ENCODE measurements at regions not wholly inside any gene's neighbourhood (a gene's known extent, or its start where the extent isn't known, plus 50 kb on each side); places are given as distances from the start of the nearest gene placed in this dataset.
"Not testable (repeated sequence)": the region's sequence is repeated elsewhere in the genome, so short reads cannot be mapped to it uniquely, and the experiment has no call there.

DNA sequence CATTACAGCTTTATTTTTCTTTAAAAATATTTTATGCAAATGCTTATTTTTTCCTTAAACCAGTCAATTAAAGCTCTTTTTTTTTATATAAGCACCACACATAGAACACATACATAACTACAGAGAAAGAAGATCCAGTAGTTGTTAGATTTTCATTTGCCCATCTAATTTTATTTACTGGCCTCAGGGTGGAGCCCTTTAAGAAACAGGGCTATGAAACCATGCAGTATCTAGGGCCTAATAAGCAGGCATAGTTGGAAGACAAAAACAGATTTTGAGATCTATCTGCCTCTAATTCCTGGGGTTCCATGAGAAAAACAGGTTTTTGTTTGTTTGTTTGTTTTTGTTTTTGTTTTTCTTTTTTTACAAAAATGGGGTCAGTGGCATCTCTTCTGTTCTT is 120.6 kb downstream of the BCHE start:
- DNase-seq (ENCODE audit: low read depth, low spot score): no peak

DNA sequence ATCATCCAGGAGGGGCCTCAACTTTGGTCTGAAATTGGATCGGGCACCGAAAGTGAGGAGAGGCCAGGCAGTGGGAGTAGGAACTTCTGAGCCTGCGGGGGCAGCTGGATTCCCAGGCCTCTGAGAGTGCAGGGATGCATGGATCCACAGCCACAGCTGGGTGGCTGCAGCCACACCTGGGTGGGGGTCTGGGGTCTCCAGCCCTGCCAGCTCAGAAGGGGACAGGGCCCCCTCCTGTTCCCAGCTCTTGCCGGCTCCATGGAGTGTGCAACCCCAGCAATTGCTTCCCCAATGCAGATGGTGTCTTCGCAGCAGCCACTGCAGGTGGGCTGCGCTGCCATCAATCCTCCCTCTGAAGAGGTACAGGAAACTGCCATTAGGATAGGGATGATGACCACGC is 123.7 kb downstream of the BCHE start:
- DNase-seq (ENCODE audit: low read depth, low spot score): no peak

DNA sequence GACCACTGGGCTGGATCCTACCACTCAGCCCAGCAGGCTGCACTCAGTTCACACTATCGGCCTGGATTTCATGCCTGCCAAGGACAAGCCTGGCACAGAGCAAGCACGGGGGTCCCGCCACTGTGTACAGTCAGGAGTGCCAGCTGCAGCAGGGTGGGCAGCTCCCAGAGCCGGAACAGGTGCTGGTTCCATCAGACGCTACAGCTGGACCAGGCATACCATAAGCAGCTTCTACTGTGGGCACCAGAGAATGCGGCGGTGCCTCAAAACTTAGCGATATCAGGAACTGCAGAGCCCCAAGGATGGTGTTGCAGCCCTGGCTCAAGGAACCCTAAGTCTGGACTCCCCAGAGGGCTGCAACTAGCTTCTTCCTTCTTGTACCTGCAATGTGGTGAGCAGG is 124.8 kb downstream of the BCHE start:
- no peak for DNase-seq (ENCODE audit: low read depth, low spot score)

DNA sequence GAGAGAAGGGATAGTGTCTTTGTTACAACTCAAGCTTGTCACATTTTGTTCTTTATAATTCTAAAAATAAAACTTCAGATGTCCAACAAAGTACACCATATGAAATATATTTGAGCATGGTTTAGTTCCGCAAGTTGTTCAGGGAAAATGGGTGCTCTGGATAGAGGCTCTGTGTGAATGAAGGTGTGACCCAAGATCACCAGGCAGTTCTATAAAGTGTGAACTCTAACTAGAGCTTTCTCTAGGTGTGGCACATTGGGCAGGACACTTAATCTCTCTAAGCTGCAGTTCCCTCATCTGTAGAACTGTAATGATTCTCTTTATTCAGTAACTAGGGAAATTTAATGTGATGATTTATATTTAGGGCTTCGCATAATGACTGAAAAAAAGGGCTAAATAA is 139.3 kb downstream of the BCHE start:
- no peak for DNase-seq (ENCODE audit: low read depth, low spot score)

DNA sequence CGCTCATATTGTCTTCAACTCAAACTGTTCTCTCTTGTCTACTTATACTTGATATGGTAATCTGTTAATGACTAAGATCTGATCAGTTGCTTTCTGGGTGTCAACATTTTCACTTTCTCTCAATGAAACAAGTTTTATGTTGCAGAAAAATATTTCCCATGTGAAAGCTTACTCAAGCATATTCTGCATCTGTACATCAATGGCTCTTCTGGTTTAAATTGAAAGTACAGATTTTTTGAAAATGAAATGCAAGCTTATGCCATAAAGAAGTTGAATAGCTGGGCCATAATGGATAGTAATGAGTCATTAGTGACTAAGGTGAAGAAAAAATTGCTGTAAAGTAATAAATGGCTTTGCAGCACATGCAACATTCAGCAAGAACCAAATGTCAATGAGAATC is 140.7 kb downstream of the BCHE start:
- no peak for DNase-seq (ENCODE audit: low read depth, low spot score)

DNA sequence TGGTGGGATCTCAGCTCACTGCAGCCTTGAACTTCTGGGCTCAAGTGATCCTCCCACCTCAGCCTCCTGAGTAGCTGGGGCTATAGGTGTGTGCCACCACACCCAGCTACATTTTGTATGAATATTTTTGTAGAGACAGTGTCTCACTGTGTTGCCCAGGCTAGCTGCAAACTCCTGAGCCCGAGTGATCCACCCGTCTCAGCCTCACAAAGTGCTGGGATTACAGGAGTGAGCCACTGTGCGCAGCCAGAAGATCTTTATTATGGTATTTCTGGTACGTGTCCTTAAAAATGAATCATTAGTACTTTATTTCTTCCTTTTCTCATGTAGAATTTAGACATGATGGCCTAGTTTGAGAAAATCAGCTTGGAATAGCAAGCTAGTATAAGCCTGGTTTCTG is 153.3 kb downstream of the BCHE start:
- DNase-seq (ENCODE audit: low read depth, low spot score): no peak

DNA sequence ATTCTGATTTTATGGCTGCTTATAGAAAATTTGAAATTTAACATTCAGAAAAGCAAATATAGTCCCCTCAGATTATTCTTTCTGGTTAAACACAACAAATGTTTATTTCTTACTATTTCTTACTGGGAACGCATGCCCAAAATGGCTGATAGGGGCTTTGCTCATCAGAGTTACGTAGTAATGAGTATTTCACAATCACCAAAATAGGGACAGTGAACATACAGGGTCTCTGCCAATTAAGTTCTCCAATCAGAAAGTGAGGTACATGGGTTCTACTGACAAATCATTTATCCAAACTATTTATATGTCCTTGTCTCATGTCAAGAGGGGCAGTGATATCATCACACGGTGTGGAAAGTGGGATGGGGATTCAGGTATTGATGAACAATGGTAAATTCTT is 154.5 kb downstream of the BCHE start:
- DNase-seq (ENCODE audit: low read depth, low spot score): no peak

DNA sequence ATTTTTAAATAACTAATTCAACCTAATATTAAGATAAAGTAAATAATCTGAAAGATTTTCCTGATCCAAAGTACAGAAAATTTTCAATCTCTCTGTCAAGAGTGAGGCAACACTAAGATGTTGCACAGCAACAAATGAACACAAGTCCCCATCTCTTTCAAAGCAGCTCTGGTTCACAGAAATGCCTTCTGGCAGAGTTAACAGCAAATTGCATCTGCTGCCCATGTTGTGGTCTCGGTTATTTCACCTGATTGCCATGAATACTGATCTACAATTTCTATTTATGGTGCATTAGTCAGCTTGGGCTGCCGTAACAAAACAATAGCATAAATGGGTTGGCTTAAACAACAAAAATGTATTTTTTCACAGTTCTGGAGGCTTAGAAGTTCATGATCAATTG is 167.3 kb downstream of the BCHE start:
- DNase-seq (ENCODE audit: low read depth, low spot score): no peak

DNA sequence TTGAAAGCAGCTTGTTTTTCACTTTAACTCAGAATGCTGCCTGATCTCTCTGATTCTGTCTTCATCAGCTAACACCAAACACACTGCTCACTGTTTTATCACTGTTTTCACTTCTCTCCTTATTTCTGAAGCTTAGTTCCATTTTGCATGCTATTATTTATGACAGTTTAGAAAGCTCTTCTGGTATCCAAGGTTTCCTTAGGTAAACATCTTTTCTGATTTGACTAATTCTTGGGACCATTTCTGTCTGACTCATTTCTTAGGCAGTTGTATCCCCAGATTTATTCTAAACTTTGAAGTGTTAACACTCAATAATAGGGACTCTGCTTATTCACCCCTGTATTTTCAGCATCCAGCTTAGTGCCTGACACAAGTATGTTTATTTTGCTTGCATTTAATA is 167.7 kb downstream of the BCHE start:
- DNase-seq (ENCODE audit: low read depth, low spot score): no peak

DNA sequence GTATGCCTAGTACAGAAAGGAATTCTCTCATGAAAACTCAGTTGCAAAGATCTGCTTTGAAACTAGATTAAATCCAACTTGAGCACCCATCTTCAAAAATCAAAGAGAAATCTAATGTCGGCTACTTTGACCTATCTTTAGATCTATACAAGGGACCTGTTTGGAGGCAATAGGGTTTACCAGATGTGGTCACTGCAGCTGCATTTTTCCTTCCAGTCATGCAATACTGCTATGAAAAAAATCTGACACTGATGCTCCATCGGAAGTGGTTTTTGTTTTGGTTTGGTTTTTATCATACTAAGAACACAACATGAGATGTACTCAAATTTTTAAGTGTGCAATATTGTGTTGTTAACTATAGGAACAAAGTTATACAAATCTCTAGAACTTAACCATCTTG is 169.5 kb downstream of the BCHE start:
- no peak for DNase-seq (ENCODE audit: low read depth, low spot score)

DNA sequence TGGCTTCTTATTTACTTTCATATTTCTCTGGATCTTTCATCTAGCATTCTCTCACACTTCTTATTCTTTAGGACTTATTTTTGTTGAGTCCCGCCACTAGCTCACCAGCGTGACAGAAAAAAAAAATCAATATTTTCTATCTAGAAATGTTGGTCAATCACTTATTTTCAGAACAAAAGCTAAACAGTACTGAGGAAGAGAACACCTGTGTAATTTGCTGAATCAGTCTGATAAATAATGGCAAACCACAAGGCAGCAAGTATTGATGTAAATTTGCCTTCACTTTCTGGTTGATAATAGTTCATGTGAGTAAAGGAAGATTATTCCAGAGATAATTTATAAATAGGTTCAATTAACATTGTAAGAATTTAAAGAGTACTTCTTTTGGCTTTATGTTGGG is 179.2 kb downstream of the BCHE start:
- DNase-seq (ENCODE audit: low read depth, low spot score): no peak

DNA sequence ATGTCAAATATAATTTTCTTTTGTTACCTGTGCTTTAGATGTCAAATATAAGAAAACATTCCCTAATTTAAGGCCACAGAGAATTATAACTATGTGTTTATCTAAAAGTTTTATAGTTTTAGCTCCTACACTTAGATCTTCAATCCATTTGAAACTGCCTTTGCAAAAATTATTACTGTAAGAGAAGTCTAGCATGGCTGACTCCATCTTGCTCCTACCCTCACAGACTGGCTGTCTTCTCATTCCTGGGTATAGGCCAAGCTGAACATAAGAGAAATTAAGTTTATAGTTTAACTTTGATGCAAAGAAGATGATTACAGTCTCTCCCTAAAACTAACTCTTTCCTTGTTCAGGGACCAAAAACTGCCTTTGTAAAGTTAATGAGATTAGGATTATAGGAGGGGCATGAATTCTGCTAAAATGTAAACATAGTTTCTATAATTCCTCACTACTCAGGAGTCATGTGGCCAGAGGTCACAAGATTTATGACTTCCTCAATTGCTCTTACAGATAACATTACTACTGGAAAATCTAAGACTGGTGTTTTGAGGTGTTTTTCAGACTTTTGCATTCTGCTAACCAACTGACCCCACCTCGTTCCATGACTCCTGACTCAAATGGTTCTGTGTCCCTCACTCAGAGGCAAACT is 184.0 kb downstream of the BCHE start:
- DNase-seq (ENCODE audit: low read depth, low spot score): no peak

DNA sequence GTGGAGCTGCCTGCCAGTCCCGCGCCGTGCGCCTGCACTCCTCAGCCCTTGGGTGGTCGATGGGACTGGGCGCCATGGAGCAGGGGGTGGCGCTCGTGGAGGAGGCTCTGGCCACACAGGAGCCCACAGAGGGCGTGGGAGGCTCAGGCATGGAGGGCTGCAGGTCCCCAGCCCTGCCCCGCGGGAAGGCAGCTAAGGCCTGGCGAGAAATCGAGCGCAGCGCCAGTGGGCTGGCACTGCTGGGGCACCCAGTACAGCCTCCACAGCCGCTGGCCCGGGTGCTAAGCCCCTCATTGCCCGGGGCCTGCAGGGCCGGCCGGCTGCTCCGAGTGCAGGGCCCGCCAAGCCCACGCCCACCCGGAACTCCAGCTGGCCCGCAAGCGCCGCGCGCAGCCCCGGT is 187.9 kb downstream of the BCHE start:
- DNase-seq (ENCODE audit: low read depth, low spot score): not testable (repeated sequence)

DNA sequence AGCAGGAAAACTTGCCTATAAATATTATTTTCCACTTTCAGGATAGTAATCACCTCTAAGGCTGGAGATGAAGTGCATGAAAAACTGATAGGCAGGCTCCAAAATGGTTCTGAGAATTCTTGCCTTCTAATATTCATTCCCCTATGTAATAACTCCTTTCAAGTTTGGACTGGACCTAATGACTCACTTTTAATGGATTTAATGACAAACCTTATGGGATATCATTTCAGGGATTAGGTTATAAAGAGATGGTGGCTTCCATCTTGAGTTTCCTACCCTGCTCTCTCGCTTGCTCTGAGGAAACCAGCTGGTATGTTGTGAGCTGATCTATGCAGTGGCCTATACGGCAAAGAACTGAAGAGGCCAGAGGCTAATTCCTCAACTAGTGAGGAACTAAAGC is 192.0 kb downstream of the BCHE start:
- no peak for DNase-seq (ENCODE audit: low read depth, low spot score)

DNA sequence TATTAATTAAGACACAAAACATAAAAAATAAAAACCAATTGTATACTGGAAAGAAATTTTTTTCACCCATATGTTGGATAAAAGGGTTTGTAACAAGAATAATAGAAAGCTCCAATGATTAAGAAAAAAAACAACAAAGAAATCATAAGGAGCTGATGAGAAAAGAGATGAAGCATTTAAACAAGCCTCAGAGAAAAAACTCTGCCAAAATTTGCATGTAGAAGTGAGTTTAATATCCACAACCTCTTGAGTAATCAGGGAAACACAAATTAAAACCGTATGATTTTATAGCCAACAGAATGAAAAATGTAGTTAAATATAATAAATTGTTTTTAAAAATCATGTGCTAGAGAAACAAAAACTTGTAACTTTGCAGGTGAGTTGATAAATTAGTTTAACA is 192.9 kb downstream of the BCHE start:
- no peak for DNase-seq (ENCODE audit: low read depth, low spot score)

DNA sequence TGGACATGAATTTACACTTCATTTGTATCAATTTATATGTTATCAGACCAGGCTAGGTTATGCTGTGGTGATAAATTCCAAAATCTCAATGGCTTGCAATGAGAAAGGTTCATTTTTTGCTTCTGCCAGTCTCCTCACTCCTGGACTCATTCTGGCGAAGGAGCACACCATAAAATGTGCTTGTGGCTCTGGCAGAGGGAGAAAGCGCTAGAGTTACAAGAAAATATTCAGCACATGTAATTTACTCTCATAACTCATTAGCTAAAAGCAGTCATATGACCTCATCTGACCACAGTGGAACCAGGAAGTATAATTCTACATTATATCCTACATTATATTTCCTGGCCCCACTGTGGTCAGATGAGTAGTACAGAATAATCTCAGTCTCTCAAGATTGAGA is 193.8 kb downstream of the BCHE start:
- DNase-seq (ENCODE audit: low read depth, low spot score): no peak

DNA sequence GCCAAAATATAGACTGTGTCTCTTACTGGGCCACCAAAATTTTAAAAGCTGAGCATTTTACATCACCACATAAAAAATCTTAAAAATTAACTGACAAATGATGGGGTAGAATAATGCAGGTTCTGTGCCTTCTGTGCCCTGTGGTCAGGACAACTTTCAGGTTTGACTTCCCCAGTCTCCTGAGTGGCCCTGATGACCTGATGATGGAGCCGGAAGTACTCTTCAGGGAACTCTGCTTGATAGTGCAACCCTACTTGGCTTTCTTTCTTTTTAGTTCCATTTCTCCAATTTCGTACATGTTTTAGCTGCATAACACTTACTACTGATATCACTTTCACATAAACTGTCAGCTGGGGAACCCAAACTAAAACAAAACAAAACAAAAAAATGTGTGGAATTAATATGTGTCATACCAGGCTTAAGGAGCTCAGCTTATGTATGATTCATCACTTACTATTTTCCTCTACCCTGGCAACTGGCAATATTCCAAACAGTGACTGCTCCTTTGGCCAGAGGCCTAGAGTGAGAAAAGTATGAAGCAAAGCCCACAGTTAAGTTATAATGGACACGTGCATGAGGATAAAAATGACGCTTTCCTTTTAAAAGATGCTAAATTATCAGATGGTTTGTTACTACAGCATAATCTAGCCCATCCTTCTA is 194.3 kb downstream of the BCHE start:
- peak; percentile 76 for DNase-seq (ENCODE audit: low read depth, low spot score)

DNA sequence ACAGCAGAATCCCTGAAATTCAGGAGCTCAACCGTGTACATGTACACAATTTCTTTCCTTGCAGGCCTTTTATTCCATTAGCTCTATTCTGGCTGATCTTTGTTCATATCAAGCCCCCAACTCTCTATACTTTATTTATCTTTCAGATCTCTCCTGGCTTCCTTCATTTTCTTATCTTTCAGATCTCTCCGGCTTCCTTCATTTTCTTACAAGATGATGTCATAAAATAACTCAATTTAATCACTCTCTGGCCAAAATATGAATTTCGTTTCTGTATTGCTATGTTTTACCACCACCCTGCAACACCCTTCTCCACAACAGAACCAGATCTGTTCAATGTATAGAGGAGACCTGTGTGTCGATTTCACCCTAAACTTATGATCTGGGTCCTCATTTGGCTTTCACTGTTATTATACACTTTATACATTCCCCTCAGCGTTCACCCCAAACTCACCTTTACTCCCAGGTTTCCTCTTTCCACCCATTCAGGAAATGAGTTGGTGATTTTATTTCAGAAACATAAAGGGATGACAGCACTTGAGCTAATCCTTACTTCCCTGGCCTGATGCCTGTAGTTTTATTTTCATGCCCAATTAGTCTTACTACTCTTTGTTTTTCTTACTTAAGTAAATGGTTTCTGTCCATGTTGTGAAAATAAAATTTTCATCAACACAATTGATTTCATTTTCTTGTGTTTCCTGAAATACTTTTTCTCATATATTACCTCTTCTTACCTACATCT is 195.5 kb downstream of the BCHE start:
- no peak for DNase-seq (ENCODE audit: low read depth, low spot score)

DNA sequence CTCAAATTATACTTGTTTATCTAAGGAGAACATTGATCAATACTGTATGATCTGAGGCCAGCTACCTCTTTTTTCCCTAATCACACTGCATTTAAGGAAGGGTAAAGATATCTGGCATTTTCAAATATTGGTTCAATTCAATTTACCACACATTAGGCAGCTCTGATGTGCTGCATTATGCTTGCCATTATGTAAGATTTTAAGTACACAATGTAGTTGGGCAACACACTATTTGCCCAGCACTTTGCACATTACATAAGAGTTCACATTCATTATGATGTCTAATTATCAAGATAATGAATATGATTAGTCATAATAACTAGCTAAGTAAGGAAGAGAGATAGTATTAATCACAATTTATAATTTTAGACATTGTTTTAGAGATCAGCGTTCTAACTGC is 196.3 kb downstream of the BCHE start:
- no peak for DNase-seq (ENCODE audit: low read depth, low spot score)

DNA sequence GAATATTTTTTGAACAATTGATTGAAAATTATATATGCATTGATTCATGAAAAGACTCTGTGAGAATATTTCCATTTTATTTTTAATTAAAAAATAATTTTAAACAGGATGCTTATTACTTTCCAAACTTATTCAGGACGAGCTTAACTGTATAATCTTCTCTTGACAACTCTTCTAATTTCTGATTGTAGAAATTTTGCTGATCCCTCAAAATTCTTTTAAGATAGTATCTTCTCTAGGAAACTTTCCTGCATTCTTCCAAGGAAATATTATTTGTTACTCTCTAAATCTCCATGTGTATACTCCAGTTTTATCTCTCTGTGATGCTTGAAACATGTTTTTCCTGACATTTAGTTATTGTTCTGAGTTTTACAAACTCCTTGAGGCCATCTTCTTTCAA is 197.2 kb downstream of the BCHE start:
- DNase-seq (ENCODE audit: low read depth, low spot score): no peak

DNA sequence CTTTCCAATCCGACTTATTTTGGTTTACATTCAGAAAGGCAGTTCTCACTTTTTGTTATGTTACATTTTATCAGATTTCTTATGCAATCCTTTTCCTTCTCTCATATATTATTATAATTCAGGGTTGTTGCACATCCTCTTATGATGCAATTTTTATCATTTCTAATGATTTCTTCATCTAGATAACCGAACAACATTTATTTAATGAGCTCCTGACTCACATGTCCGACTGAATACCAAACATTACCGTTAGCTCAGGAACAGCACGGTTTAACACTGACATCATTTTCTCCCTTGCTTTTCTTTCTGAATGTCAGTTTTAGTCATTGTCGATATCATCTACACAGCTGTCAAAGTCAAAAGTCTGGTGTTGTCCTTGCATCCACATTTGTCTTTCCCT is 199.2 kb downstream of the BCHE start:
- no peak for DNase-seq (ENCODE audit: low read depth, low spot score)

DNA sequence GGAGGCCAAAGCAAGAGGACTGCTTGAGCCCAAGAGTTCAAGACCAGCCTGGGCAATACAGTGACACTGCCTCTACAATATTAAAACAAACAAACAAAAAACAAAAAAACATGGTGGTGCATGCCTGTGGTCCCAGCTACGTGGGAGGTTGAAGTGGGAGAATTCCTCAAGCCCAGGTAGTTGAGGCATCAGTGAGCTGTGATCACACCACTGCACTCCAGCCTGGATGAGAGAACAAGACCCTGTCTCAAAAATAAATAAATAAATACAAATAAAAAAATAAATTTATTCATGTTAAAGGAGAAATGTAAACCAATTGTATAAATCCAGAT is 200.6 kb downstream of the BCHE start:
- no peak for DNase-seq (ENCODE audit: low read depth, low spot score)

Measured in pulmonary artery endothelial cell (primary cell).